Testis (tissue), 2 donors: ENCODE measurements at regions not wholly inside any gene's neighbourhood (a gene's known extent, or its start where the extent isn't known, plus 50 kb on each side); places are given as distances from the start of the nearest gene placed in this dataset.

ENCODE experiments used
- POLR2A ChIP-seq: fragments of 450-650 bp; IDR thresholded peaks from one replicate; pipeline ENCODE4 v1.6.1; 2017; ENCODE audit warnings: antibody characterized with exemption, mild to moderate bottlenecking, moderate library complexity
- TF ChIP-seq, protein P1 (sequence below), 3 experiments: fragments of 450-650 bp in 2 of 3; fragments of 200-600 bp in 1 of 3; sonication (generic) in 1 of 3; IDR thresholded peaks; one replicate each; pipeline ENCODE4 v1.5.1; 2016 to 2019; ENCODE audit warnings: antibody characterized with exemption in 3 of 3, mild to moderate bottlenecking in 2 of 3, moderate library complexity in 1 of 3

DNA sequence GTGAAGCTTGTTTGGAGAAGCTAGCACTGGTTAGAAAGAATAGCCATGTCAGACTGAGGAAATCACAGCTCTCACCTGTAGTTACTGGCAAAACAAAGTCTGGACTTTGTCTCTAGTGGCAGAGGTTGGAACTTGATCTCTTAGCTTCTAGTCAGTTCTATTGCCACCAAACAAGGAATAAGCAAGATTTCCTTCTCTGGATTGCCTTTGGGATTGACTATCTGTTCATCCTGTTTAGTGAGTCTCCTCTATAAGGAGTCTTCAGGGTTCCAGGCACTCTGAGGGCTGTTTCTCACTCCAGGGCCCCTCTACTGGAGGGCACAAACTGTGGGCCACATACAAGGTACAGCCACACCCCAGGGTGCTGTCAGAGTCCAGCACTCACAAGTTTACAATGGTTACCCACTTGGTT, 426.6 kb upstream of the THBS1 start:
- TF ChIP-seq, protein P1, sequence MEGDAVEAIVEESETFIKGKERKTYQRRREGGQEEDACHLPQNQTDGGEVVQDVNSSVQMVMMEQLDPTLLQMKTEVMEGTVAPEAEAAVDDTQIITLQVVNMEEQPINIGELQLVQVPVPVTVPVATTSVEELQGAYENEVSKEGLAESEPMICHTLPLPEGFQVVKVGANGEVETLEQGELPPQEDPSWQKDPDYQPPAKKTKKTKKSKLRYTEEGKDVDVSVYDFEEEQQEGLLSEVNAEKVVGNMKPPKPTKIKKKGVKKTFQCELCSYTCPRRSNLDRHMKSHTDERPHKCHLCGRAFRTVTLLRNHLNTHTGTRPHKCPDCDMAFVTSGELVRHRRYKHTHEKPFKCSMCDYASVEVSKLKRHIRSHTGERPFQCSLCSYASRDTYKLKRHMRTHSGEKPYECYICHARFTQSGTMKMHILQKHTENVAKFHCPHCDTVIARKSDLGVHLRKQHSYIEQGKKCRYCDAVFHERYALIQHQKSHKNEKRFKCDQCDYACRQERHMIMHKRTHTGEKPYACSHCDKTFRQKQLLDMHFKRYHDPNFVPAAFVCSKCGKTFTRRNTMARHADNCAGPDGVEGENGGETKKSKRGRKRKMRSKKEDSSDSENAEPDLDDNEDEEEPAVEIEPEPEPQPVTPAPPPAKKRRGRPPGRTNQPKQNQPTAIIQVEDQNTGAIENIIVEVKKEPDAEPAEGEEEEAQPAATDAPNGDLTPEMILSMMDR (IDR thresholded peaks at IDR 0.05), result no peak
- no peak for TF ChIP-seq POLR2A
